Left ventricle myocardium superior (tissue), 1 donor: ENCODE measurements at regions not wholly inside any gene's neighbourhood (a gene's known extent, or its start where the extent isn't known, plus 50 kb on each side); places are given as distances from the start of the nearest gene placed in this dataset.

Experiments
- ATAC-seq: fragments of 200-7000 bp; cut with Tn5 transposase; one replicate; pipeline ENCODE4 v1.9.1; 2020; ENCODE audit warnings: mild to moderate bottlenecking, moderate library complexity
- DNase-seq: peaks from one replicate; pipeline ENCODE4 v3.0.0-alpha.2; 2020
- intact Hi-C: fragments of 100-400 bp; cut with micrococcal nuclease; formaldehyde crosslinking; loops from one replicate; pipeline ENCODE4 v1.11.0; 2022
- donor health status: DM: no; HTN: yes; CAD: no; lungs with severe emphysema.

GRCh38 chr16:10333321-10334032, 52.4 kb upstream of the ATF7IP2 start:
- no peak for DNase-seq
- no peak for ATAC-seq
- intact Hi-C loops, result no loop called here

GRCh38 chr16:10335681-10336080, 50.2 kb upstream of the ATF7IP2 start:
- intact Hi-C loops, result no loop called here

More at GRCh38 chr16:10335681-10336080, 50.2 kb upstream of the ATF7IP2 start:
- no peak for ATAC-seq
- no peak for DNase-seq
